NB4 (cell line): ENCODE measurements at regions not wholly inside any gene's neighbourhood (a gene's known extent, or its start where the extent isn't known, plus 50 kb on each side); places are given as distances from the start of the nearest gene placed in this dataset.
"Not testable (repeated sequence)": the region's sequence is repeated elsewhere in the genome, so short reads cannot be mapped to it uniquely, and the experiment has no call there.

Source experiments
- MAX ChIP-seq: IDR thresholded peaks from 2 replicates; pipeline ENCODE4 v1.6.1; 2011; ENCODE audit warnings: low read depth, low read length
- MYC ChIP-seq: IDR thresholded peaks from 2 replicates; pipeline ENCODE4 v1.6.1; 2011; ENCODE audit warnings: low read depth, low read length
- POLR2A ChIP-seq: IDR thresholded peaks from 2 replicates; pipeline ENCODE4 v1.6.1; 2011; ENCODE audit warnings: mild to moderate bottlenecking; ENCODE audit not compliant: insufficient read length; ENCODE audit errors: extremely low read depth
- TF ChIP-seq, protein P1 (sequence below): IDR thresholded peaks from one replicate; pipeline ENCODE4 v1.5.1; 2012; ENCODE audit warnings: low read depth, low read length

DNA sequence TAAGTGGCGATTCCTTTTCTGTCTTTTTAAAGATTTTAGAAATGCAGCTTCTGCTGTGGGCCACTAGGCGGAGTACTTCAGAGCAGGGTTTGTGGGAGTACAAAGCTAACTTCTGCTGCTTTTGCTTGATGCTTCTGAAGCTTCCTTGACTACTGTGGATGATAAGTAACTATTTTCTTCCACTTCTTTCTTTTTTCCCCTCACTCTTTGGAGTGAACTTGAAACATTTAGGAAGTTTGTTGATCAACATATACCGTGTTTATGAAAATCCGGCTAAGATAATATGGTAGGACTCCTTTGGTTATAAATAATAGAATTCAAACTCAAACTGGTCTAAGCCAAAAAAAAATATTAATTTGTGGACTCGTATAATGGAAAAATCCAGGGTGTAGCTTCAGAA lies 1403.6 kb downstream of the FOXD4L5 start:
- TF ChIP-seq, protein P1, sequence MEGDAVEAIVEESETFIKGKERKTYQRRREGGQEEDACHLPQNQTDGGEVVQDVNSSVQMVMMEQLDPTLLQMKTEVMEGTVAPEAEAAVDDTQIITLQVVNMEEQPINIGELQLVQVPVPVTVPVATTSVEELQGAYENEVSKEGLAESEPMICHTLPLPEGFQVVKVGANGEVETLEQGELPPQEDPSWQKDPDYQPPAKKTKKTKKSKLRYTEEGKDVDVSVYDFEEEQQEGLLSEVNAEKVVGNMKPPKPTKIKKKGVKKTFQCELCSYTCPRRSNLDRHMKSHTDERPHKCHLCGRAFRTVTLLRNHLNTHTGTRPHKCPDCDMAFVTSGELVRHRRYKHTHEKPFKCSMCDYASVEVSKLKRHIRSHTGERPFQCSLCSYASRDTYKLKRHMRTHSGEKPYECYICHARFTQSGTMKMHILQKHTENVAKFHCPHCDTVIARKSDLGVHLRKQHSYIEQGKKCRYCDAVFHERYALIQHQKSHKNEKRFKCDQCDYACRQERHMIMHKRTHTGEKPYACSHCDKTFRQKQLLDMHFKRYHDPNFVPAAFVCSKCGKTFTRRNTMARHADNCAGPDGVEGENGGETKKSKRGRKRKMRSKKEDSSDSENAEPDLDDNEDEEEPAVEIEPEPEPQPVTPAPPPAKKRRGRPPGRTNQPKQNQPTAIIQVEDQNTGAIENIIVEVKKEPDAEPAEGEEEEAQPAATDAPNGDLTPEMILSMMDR: not testable (repeated sequence)
- not testable (repeated sequence) for TF ChIP-seq MAX, POLR2A, MYC
